ENCODE measurements at regions not wholly inside any gene's neighbourhood (a gene's known extent, or its start where the extent isn't known, plus 50 kb on each side); places are given as distances from the start of the nearest gene placed in this dataset.

DNA sequence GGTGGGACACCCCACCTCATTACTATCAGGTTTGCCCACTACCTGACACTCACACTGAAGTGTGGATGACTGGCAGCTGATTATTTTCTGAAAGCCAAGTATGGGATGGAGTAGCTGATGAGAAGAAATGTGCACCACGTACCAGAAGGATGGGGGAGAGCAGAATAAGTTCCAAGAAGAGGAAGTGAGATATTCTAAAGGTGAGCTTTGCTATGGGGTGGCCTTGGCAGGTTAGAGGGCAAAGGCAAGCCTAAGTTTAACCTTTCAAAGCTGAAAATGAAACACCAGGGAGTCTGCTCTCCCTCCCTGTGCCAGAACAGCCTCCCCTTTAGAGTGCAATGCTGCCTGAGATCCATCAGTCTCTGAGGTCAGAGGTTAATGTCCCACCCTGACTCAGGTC, 196.1 kb upstream of the OSR1 start:
- Histone ChIP-seq H3K4me3 (ENCODE audit: low read length) (no peak overlapping the region), H3K27ac (ENCODE audit: low read length) (no peak overlapping the region), H3K4me1 (ENCODE audit: control insufficient read depth, low read depth, low read length) (no peaks in the 10 kb centered on the region), H3K27me3 (ENCODE audit: control insufficient read depth, insufficient read depth, low read length) (no peaks in the 10 kb centered on the region), H3K9ac (ENCODE audit: low read length) (no peak overlapping the region), H3K36me3 (ENCODE audit: control insufficient read depth, low read depth, low read length) (no peaks in the 10 kb centered on the region), H3K9me3 (ENCODE audit: control insufficient read depth, low read depth, low read length) (no peaks in the 10 kb centered on the region)

DNA sequence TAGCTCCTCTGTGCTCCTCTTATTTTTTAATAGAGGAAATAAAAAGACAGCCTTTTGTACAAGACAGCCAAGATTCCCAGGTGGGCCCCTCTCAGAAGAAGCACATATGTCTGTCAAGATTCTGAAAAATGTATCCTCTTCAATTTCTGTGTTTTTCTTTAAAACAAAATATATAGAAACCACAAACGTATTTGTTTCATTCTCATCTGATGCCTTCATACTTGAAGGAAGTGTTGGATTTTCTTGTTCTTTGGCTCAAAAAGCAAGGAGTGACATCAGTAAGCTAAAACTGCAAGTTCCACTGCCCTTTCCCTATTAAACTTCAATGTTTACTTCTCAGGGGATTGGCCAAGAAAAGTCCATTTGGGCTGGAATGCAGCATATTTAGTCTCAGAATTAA, 193.8 kb upstream of the OSR1 start:
- H3K27ac ChIP-seq (ENCODE audit: low read length), result no peak overlapping the region
- H3K4me3 ChIP-seq (ENCODE audit: low read length), result no peak overlapping the region
- H3K9me3 ChIP-seq (ENCODE audit: control insufficient read depth, low read depth, low read length), result no peaks in the 10 kb centered on the region
- H3K9ac ChIP-seq (ENCODE audit: low read length), result no peak overlapping the region
- H3K4me1 ChIP-seq (ENCODE audit: control insufficient read depth, low read depth, low read length), result no peaks in the 10 kb centered on the region
- H3K27me3 ChIP-seq (ENCODE audit: control insufficient read depth, insufficient read depth, low read length), result no peaks in the 10 kb centered on the region
- no peaks in the 10 kb centered on the region for H3K36me3 ChIP-seq (ENCODE audit: control insufficient read depth, low read depth, low read length)

DNA sequence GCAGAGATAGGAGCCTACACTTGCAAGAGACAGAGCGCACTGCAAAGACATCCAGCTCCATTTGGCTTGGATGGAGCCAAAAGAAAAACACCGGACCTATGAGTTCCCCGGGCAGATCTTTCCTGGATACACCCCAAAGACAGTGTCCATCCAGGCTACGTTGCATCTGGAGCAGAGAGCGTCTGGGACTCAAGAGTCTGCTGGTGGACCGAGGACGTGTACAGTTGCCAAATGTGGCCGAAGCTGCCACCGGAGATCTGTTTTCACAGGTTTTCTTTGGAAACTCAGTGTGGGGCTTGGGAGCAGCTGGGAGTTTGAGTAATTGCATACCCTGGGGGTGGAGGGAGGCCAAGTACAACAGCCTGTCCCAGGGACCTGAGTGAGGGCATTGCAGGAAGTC, 192.3 kb upstream of the OSR1 start:
- H3K9ac ChIP-seq (ENCODE audit: low read length), result no peak overlapping the region
- no peak overlapping the region for H3K4me3 ChIP-seq (ENCODE audit: low read length)
- no peaks in the 10 kb centered on the region for H3K4me1 ChIP-seq (ENCODE audit: control insufficient read depth, low read depth, low read length)
- H3K9me3 ChIP-seq (ENCODE audit: control insufficient read depth, low read depth, low read length), result no peaks in the 10 kb centered on the region
- H3K36me3 ChIP-seq (ENCODE audit: control insufficient read depth, low read depth, low read length), result no peaks in the 10 kb centered on the region
- H3K27ac ChIP-seq (ENCODE audit: low read length), result no peak overlapping the region
- H3K27me3 ChIP-seq (ENCODE audit: control insufficient read depth, insufficient read depth, low read length), result no peaks in the 10 kb centered on the region

DNA sequence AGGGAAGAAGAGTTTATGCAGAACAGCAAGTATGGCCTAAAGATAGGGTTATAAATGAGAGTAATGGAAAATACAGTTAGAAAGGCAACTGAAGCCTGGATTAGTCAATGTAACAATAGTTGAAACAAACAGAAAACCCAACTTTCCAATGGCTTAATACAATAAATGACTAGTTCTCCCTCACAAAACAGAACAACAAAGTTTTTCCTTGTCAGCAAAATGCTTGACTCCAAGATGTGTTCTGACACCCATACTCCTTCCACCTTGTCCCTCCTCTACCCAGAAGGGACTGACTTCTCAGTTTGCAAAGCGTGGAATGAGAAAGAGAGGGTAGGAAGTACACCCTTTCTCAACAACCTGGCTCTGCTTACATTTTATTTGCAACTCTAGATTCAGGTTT, 191.4 kb upstream of the OSR1 start:
- H3K27me3 ChIP-seq (ENCODE audit: control insufficient read depth, insufficient read depth, low read length), result no peaks in the 10 kb centered on the region
- no peak overlapping the region for H3K27ac ChIP-seq (ENCODE audit: low read length)
- no peaks in the 10 kb centered on the region for H3K4me1 ChIP-seq (ENCODE audit: control insufficient read depth, low read depth, low read length)
- no peak overlapping the region for H3K9ac ChIP-seq (ENCODE audit: low read length)
- H3K4me3 ChIP-seq (ENCODE audit: low read length), result no peak overlapping the region
- no peaks in the 10 kb centered on the region for H3K36me3 ChIP-seq (ENCODE audit: control insufficient read depth, low read depth, low read length)
- H3K9me3 ChIP-seq (ENCODE audit: control insufficient read depth, low read depth, low read length), result no peaks in the 10 kb centered on the region

DNA sequence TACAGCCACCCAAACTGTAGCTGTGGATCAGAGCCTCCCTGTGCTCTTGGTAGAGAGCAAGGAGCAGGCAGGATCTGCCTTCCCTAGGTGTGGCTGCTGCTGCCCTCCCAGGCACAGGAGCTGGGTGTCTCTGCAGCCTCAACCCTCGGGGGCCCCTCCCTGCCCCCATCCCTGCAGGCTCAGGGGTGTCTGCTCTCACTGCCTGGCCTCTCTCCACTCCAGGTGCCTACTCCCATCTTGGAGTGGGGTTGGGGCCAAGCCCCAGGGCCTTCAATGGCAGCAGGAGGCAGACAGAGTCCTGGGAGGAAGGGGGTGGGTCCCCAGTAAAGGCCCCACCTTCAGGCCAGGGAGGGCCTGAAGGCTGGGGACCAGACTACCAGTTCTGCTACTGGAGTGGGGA, 189.7 kb upstream of the OSR1 start:
- no peak overlapping the region for H3K27ac ChIP-seq (ENCODE audit: low read length)
- no peaks in the 10 kb centered on the region for H3K9me3 ChIP-seq (ENCODE audit: control insufficient read depth, low read depth, low read length)
- H3K36me3 ChIP-seq (ENCODE audit: control insufficient read depth, low read depth, low read length), result no peaks in the 10 kb centered on the region
- H3K4me1 ChIP-seq (ENCODE audit: control insufficient read depth, low read depth, low read length), result no peaks in the 10 kb centered on the region
- no peak overlapping the region for H3K4me3 ChIP-seq (ENCODE audit: low read length)
- H3K27me3 ChIP-seq (ENCODE audit: control insufficient read depth, insufficient read depth, low read length), result no peaks in the 10 kb centered on the region
- no peak overlapping the region for H3K9ac ChIP-seq (ENCODE audit: low read length)

DNA sequence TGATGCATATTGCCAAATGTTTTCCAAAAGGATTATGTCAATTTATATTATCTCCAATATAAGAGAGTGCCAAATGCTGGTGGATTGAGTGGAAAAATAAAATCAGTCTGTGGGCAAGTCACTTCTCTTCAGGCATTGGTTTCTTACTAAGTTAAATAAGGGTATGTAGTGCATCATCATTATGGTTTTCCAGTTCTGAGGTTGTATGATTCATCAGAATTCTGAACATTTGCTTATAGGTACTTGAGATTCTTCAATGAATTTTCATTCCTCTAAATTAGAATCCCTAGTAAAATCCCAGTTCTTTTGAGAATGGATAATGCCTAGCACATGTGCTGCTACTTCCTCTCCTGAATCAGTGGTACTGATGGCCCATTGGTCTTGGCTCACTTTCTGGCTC, 188.9 kb upstream of the OSR1 start:
- Histone ChIP-seq H3K9me3 (ENCODE audit: control insufficient read depth, low read depth, low read length) (no peaks in the 10 kb centered on the region), H3K4me1 (ENCODE audit: control insufficient read depth, low read depth, low read length) (no peaks in the 10 kb centered on the region), H3K27ac (ENCODE audit: low read length) (no peak overlapping the region), H3K9ac (ENCODE audit: low read length) (no peak overlapping the region), H3K4me3 (ENCODE audit: low read length) (no peak overlapping the region), H3K27me3 (ENCODE audit: control insufficient read depth, insufficient read depth, low read length) (no peaks in the 10 kb centered on the region), H3K36me3 (ENCODE audit: control insufficient read depth, low read depth, low read length) (no peaks in the 10 kb centered on the region)

DNA sequence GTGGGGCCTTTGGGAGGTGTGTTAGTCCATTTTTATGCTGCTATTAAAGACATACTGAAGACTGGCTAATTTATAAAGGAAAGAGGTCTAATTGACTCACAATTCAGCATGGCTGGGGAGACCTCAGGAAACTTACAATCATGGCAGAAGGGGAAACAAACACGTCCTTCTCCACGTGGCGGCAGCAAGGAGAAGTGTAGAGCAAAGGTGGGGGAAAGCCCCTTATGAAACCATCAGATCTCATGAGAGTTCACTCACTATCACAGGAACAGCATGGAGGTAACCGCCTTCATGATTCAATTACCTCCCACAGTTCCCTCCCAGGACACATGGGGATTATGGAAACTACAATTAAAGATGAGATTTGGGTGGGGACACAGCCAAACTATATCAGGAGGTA, 187.1 kb upstream of the OSR1 start:
- H3K27ac ChIP-seq (ENCODE audit: low read length), result no peak overlapping the region
- no peak overlapping the region for H3K9ac ChIP-seq (ENCODE audit: low read length)

DNA sequence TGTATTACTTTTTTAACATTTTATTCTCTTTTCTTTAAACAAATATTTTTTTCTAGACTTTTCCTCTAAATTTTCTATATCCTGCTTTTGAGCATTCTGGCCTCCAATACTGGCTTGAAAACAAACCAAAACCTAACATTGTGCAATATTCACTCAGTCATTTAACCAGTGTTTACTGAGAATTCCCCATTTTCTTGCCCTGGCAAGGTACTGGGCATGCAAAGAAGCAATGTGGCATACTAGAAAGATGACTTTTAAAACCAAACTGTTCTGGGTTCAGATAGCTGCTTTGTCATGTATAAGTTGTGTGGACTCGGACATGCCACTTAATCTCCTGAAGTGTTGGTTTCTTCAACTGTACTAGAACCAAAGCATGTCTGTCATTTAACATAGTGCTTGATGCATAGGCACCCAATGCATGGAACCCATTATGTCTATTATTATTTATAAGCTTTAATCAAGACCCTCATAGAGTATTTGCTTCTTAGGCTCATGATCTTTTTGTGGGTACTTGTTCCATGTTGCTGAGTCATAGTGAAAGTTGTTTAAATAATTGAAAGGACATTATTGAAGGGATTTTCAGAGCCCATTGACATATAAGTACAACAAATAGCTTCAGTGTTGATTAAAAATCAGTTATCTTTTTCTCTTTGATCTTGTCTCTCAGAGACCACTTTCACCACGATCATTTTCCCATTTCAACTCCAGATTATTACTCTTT, 185.4 kb upstream of the OSR1 start:
- no peaks in the 10 kb centered on the region for H3K27me3 ChIP-seq (ENCODE audit: control insufficient read depth, insufficient read depth, low read length)
- no peak overlapping the region for H3K4me3 ChIP-seq (ENCODE audit: low read length)
- no peak overlapping the region for H3K27ac ChIP-seq (ENCODE audit: low read length)
- no peaks in the 10 kb centered on the region for H3K36me3 ChIP-seq (ENCODE audit: control insufficient read depth, low read depth, low read length)
- no peak overlapping the region for H3K9ac ChIP-seq (ENCODE audit: low read length)
- H3K4me1 ChIP-seq (ENCODE audit: control insufficient read depth, low read depth, low read length), result no peaks in the 10 kb centered on the region
- no peaks in the 10 kb centered on the region for H3K9me3 ChIP-seq (ENCODE audit: control insufficient read depth, low read depth, low read length)

More for the DNA sequence above, 187.1 kb upstream of the OSR1 start:
- Histone ChIP-seq H3K9me3 (ENCODE audit: control insufficient read depth, low read depth, low read length) (no peaks in the 10 kb centered on the region), H3K27me3 (ENCODE audit: control insufficient read depth, insufficient read depth, low read length) (no peaks in the 10 kb centered on the region), H3K36me3 (ENCODE audit: control insufficient read depth, low read depth, low read length) (no peaks in the 10 kb centered on the region), H3K4me3 (ENCODE audit: low read length) (no peak overlapping the region), H3K4me1 (ENCODE audit: control insufficient read depth, low read depth, low read length) (no peaks in the 10 kb centered on the region)

DNA sequence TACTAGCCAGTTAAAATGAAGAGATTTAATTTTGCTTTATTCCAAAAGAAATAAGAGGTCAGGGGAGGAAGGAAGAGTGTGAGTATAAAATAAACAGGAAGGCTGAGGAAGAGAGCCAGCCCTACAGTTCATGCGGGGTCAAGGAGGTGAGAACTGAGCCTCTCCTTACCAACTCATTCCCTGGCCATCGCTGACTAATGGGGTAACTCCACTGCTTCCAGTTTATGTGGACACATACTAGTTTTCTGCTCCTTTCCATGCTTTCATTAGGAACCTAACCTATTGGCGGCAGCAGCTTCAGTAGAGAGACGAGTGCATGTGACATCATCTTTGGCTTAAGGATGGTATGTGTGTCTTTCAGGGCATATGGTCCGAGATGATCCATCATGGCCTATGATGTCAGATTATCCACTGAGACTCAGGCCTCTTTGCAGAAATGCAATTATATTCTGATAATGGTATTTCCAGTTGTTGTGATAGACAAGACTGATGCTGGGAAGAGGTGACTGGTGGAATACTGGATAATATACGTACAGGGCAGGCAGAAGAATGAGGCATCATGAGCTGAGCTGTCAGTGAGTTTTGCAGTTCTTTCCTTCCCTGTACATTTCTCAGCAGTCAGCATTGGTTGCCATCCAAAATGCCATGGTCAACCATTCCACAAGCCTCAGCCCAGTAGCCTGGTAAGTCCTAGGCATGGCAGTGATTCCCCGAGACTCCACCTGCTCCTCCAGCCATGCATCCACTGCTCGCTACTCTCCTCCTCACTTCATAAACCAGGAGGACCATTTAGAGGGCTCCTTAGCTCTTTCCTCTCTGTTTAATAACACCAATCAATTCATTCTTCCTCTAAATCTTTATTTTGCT, 184.6 kb upstream of the OSR1 start:
- no peaks in the 10 kb centered on the region for H3K4me1 ChIP-seq (ENCODE audit: control insufficient read depth, low read depth, low read length)
- H3K9me3 ChIP-seq (ENCODE audit: control insufficient read depth, low read depth, low read length), result no peaks in the 10 kb centered on the region
- H3K4me3 ChIP-seq (ENCODE audit: low read length), result no peak overlapping the region
- no peaks in the 10 kb centered on the region for H3K36me3 ChIP-seq (ENCODE audit: control insufficient read depth, low read depth, low read length)
- H3K27me3 ChIP-seq (ENCODE audit: control insufficient read depth, insufficient read depth, low read length), result no peaks in the 10 kb centered on the region
- H3K27ac ChIP-seq (ENCODE audit: low read length), result no peak overlapping the region
- H3K9ac ChIP-seq (ENCODE audit: low read length), result no peak overlapping the region

DNA sequence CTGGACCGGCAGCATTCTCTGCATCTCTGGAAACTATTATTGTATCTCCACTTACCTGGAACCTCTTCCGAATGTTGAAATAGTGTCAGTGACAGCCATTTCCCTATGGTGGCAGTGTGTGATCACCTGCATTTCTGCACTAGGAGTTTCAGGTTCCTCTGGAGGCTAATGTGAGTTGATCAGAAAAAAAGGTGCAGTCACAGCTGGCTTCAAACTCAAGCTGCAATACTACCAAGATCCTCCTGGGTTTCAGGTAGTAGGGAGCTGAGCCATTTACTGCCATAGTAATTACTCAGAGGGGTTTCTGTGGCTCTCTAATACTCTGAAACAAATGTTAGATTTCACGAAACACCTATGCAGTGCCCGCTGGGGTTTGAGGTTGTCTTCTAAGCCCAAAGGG, 183.5 kb upstream of the OSR1 start:
- no peak overlapping the region for H3K4me3 ChIP-seq (ENCODE audit: low read length)
- no peak overlapping the region for H3K27ac ChIP-seq (ENCODE audit: low read length)
- H3K4me1 ChIP-seq (ENCODE audit: control insufficient read depth, low read depth, low read length), result no peaks in the 10 kb centered on the region
- no peaks in the 10 kb centered on the region for H3K9me3 ChIP-seq (ENCODE audit: control insufficient read depth, low read depth, low read length)
- H3K36me3 ChIP-seq (ENCODE audit: control insufficient read depth, low read depth, low read length), result no peaks in the 10 kb centered on the region
- no peaks in the 10 kb centered on the region for H3K27me3 ChIP-seq (ENCODE audit: control insufficient read depth, insufficient read depth, low read length)
- H3K9ac ChIP-seq (ENCODE audit: low read length), result no peak overlapping the region

DNA sequence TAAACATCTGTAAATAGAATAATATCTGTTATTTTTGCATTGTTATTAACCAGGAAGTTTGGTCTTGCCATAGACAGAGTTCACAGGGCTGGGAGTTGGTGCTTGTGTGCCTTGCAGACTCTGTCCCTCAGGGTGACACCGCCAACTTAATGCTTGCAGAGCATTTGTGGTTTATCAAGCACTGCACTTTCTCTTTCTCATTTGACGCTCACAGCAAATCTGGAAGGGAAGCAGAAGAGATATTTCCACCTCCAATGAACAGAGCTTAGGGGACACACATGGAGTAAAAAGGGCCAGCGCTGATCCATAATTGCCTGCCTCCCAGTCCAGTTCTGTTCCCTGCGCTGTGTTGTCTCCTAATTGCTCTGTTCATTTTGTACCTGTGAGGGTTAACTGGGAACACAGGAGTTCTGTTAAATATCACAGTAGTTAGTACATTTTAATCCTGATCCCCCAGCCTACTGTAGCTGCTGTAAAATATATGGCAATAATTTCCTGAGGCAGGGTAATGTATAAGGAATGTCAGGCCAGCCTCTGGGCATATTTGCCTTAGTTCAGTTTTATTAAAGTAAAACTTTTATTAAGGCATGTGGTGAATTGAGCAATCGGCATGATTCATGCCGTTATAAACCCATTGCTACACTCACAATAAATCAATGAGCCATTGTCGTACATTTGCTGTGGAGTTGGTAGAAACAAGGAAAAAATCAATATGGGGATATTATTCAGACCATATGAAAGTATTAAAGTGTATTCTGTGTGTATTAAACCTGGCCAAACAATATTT, 182.5 kb upstream of the OSR1 start:
- Histone ChIP-seq H3K27me3 (ENCODE audit: control insufficient read depth, insufficient read depth, low read length) (no peaks in the 10 kb centered on the region), H3K4me3 (ENCODE audit: low read length) (no peak overlapping the region), H3K27ac (ENCODE audit: low read length) (no peak overlapping the region), H3K36me3 (ENCODE audit: control insufficient read depth, low read depth, low read length) (no peaks in the 10 kb centered on the region), H3K4me1 (ENCODE audit: control insufficient read depth, low read depth, low read length) (no peaks in the 10 kb centered on the region), H3K9ac (ENCODE audit: low read length) (no peak overlapping the region), H3K9me3 (ENCODE audit: control insufficient read depth, low read depth, low read length) (no peaks in the 10 kb centered on the region)

All from iPS-18a (cell line).